ENCODE measurements at regions not wholly inside any gene's neighbourhood (a gene's known extent, or its start where the extent isn't known, plus 50 kb on each side); places are given as distances from the start of the nearest gene placed in this dataset.
"Not testable (repeated sequence)": the region's sequence is repeated elsewhere in the genome, so short reads cannot be mapped to it uniquely, and the experiment has no call there.

DNA sequence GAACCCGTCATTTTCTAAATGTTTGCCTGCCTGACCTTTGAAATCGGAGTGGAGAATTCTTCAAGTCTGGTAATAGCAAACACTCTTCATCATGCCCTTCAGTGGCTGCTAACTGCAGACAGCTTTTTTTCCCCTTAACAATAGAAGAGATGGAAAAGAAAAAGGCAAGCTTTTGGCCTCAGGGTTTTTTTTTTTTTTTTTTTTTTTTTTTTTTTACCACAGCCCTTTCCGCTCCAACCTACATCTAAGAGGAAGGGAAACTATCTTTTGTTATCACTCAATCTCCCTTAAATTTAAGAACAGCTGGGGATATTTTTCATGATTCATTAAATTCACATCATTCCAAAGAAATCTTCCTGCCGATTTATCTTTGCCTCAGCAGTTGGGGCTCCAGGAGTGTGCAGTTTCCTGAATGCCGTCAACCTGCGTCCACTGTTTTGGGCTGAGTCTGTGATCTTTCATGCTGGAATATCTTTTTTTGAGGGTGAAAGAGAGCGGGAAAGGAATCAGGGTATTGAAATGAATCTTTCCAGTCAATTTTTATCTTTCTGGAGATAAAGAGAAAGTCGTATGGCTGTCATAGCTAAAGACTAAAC lies 144.5 kb upstream of the SMYD2 start:
- Histone ChIP-seq H3K27ac (no peak overlapping the region), H3K36me3 (no peaks in the 10 kb centered on the region), H3K9me3 (no peaks in the 10 kb centered on the region), H3K4me1 (no peaks in the 10 kb centered on the region), H3K4me3 (no peak overlapping the region), H3K27me3 (peaks cover 0 to 4% of the 10 kb centered on the region in 2 donors)
- intact Hi-C loops (cut with DNase I; ENCODE audit: low total_unique reads), result no loop called here
- TF ChIP-seq, protein P1, sequence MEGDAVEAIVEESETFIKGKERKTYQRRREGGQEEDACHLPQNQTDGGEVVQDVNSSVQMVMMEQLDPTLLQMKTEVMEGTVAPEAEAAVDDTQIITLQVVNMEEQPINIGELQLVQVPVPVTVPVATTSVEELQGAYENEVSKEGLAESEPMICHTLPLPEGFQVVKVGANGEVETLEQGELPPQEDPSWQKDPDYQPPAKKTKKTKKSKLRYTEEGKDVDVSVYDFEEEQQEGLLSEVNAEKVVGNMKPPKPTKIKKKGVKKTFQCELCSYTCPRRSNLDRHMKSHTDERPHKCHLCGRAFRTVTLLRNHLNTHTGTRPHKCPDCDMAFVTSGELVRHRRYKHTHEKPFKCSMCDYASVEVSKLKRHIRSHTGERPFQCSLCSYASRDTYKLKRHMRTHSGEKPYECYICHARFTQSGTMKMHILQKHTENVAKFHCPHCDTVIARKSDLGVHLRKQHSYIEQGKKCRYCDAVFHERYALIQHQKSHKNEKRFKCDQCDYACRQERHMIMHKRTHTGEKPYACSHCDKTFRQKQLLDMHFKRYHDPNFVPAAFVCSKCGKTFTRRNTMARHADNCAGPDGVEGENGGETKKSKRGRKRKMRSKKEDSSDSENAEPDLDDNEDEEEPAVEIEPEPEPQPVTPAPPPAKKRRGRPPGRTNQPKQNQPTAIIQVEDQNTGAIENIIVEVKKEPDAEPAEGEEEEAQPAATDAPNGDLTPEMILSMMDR (IDR thresholded peaks at IDR 0.05), result no peak
- DNase-seq, result no peak

DNA sequence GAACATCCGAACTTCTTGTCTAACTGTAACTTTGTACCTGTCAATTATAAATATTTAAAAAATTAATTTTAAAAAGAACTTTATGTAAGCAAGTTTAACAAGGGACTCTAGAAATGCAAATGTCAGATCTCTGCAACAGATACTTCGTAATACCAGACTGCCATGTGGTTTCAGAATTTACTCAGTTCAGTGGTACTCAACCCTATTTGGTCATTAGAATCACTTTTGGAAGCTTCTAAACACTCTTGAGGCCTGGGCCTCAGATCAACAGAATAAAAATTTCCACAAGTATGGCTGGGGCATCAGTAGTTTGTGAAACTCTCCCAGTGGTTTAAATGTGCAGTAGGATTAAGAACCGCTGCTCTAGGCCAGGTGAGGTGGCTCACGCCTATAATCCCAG lies 139.5 kb upstream of the SMYD2 start:
- Histone ChIP-seq H3K27ac (no peak overlapping the region), H3K27me3 (peaks cover 0 to 4% of the 10 kb centered on the region in 2 donors), H3K4me1 (no peaks in the 10 kb centered on the region), H3K36me3 (no peaks in the 10 kb centered on the region), H3K9me3 (no peaks in the 10 kb centered on the region), H3K4me3 (no peak overlapping the region)
- TF ChIP-seq, protein P1 (IDR thresholded peaks at IDR 0.05), result no peak
- DNase-seq, result no peak
- intact Hi-C loops (cut with DNase I; ENCODE audit: low total_unique reads), result no loop called here

DNA sequence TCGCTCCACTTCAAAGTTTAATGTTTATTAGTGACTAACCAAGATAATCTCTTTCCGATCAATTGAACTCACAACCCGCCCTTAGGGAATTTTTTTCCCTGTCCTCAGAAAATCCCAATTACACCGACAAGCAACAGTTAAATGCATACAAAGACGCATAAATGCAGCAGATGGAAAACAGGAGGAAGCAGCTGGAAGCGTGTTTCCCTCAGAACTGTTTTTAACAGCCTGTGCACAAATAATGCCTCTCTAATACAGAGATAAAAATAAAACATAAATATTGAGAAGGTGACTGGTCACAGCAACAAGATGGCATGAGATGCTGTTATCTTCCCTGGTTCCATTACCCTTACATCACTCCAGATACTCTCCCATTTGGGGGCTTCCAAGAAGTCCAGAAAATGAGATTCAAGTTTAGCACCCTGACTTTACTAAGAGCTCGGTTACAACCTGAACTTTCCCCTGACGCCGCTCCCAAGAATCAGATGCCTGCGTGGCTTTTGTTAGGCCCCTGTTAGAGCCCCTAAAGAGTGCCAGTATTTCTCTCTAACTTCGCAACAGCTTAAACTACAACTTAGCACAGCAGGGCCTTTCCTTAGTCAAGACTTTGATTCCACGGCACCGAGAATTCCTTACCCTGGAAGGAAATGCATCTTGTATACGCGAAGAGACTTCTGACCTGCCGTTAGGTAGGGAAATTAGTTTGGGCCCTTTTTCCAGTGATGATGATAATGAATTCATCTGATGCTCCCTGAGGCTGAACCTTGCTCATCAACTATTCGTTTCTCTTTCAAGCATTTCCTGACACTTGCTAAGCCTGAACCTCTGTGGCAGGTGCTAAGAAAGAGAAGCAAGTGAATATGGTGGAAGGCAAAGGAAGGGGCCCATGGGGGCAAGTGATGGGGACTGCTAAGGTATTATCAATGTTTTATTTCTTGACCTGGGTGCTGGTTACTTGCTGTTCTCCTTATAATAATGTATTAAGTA lies 137.7 kb upstream of the SMYD2 start:
- Histone ChIP-seq H3K4me3 (no peak overlapping the region), H3K36me3 (no peaks in the 10 kb centered on the region), H3K27ac (no peak overlapping the region), H3K9me3 (no peaks in the 10 kb centered on the region), H3K27me3 (no peaks in the 10 kb centered on the region), H3K4me1 (no peaks in the 10 kb centered on the region)
- no peak for DNase-seq
- TF ChIP-seq, protein P1 (IDR thresholded peaks at IDR 0.05), result no peak
- intact Hi-C loops (cut with DNase I; ENCODE audit: low total_unique reads), result no loop called here

DNA sequence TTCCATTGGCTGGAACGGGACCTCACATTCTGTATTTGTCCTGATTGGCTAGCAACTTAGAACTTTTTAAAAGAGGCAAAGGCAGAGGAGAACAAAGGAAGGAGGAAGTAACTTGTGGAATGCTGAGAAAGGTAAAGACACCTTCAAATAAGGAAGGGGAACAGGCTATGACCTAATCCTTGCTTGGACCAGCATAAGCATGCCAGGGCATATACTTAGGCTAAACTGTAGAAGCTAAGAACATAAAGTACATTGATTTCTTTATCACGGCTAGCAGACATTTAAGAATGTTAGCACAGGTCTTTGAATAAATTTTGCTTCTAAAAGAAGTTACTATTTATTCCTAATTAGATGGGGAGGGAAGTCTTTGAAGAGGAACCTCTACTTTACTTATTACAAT lies 136.4 kb upstream of the SMYD2 start:
- DNase-seq; H3K36me3 ChIP-seq; H3K27ac ChIP-seq; H3K27me3 ChIP-seq; H3K9me3 ChIP-seq; H3K4me3 ChIP-seq; H3K4me1 ChIP-seq; intact Hi-C loops (cut with DNase I; ENCODE audit: low total_unique reads): not testable (repeated sequence)

DNA sequence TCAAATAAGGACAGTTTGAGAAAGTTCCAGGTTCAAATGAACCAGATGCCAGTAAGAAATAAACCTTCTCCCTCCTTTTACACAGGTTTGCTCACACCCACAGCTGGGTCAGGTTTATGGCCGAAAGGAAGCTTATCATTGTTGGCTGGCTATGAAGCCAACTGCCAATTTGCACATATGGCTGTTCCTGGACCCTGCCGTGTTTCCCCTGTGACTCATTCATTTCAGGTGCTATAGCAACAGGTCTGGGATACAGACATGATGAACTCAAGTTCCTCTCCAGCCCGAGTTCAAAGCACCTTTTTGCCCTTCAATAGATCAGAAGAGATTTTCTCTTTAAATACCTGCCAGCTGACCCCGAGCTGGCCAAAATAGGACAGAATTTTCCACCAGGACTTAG lies 134.4 kb upstream of the SMYD2 start:
- H3K4me1 ChIP-seq, result no peaks in the 10 kb centered on the region
- no peaks in the 10 kb centered on the region for H3K9me3 ChIP-seq

More for the DNA sequence above, 134.4 kb upstream of the SMYD2 start:
- no peak for DNase-seq
- intact Hi-C loops (cut with DNase I; ENCODE audit: low total_unique reads), result no loop called here
- TF ChIP-seq, protein P1 (IDR thresholded peaks at IDR 0.05), result no peak
- no peaks in the 10 kb centered on the region for H3K36me3 ChIP-seq
- no peaks in the 10 kb centered on the region for H3K27me3 ChIP-seq
- H3K4me3 ChIP-seq, result no peak overlapping the region
- no peak overlapping the region for H3K27ac ChIP-seq
